K562 (cell line): ENCODE measurements at regions not wholly inside any gene's neighbourhood (a gene's known extent, or its start where the extent isn't known, plus 50 kb on each side); places are given as distances from the start of the nearest gene placed in this dataset.

Experiments used
- BCOR ChIP-seq: fragments of 450-650 bp; IDR thresholded peaks from 2 replicates; pipeline ENCODE4 v1.6.1; 2016
- CREBBP ChIP-seq: IDR thresholded peaks from one replicate; pipeline ENCODE4 v1.6.1; 2012; ENCODE audit warnings: low read depth, mild to moderate bottlenecking, control low read depth, inconsistent platforms, low read length
- FOXA1 ChIP-seq: fragments of 450-650 bp; IDR thresholded peaks from 2 replicates; pipeline ENCODE4 v1.6.1; 2016; ENCODE audit warnings: mild to moderate bottlenecking, borderline replicate concordance
- FOXO4 ChIP-seq: fragments of 450-650 bp; formaldehyde crosslinking; IDR thresholded peaks from 2 replicates; pipeline ENCODE4 v1.4.0; 2020; ENCODE audit warnings: mild to moderate bottlenecking, moderate library complexity
- MYNN ChIP-seq, 2 experiments: sonication (generic); formaldehyde crosslinking in 1 of 2; IDR thresholded peaks; 2 replicates each; pipeline versions ENCODE4 v1.5.0 to v1.6.1; 2016 to 2020; ENCODE audit warnings: antibody characterized with exemption in 1 of 2, missing genetic modification reagents in 1 of 2
- NCOA4 ChIP-seq: fragments of 450-650 bp; IDR thresholded peaks from 2 replicates; pipeline ENCODE4 v1.6.1; 2018; ENCODE audit warnings: mild to moderate bottlenecking; ENCODE audit not compliant: partially characterized antibody
- NONO ChIP-seq, 2 experiments: fragments of 200-400 bp in 1 of 2; fragments of 450-650 bp in 1 of 2; formaldehyde crosslinking in 1 of 2; IDR thresholded peaks; 2 replicates each; pipeline ENCODE4 v1.6.1; 2017; ENCODE audit warnings: low read depth in 2 of 2, mild to moderate bottlenecking in 2 of 2, moderate library complexity in 2 of 2, low read length in 1 of 2
- NUFIP1 ChIP-seq: fragments of 450-650 bp; IDR thresholded peaks from 2 replicates; pipeline ENCODE4 v1.6.1; 2018; ENCODE audit not compliant: partially characterized antibody
- POLR2A ChIP-seq: fragments of 450-650 bp; conservative IDR thresholded peaks from 2 replicates; pipeline ENCODE4 v1.6.1; 2016
- POLR2AphosphoS5 ChIP-seq: IDR thresholded peaks from 2 replicates; pipeline ENCODE4 v1.6.1; 2011; ENCODE audit warnings: mild to moderate bottlenecking, low read depth, low read length, moderate library complexity; ENCODE audit not compliant: control insufficient read depth, insufficient read depth
- PPARD ChIP-seq: fragments of 250-450 bp; sonication (Bioruptor Pico); IDR thresholded peaks from 2 replicates; pipeline ENCODE4 v1.8.0; 2022; ENCODE audit warnings: inconsistent platforms, mild to moderate bottlenecking, moderate library complexity
- PYGO2 ChIP-seq: fragments of 450-650 bp; IDR thresholded peaks from 2 replicates; pipeline ENCODE4 v1.6.1; 2016; ENCODE audit warnings: mild to moderate bottlenecking, missing genetic modification characterization, moderate library complexity, missing compliant biosample characterization
- SIX5 ChIP-seq, 2 experiments: IDR thresholded peaks; 2 replicates each; pipeline ENCODE4 v1.6.1; 2011; ENCODE audit warnings: low read length in 2 of 2, borderline replicate concordance in 1 of 2, low read depth in 1 of 2, mild to moderate bottlenecking in 1 of 2, moderate library complexity in 1 of 2; ENCODE audit not compliant: insufficient read depth in 1 of 2
- SNIP1 ChIP-seq: fragments of 450-650 bp; IDR thresholded peaks from 2 replicates; pipeline ENCODE4 v1.7.1; 2017; ENCODE audit warnings: low read depth, mild to moderate bottlenecking
- TBL1XR1 ChIP-seq, 2 experiments: IDR thresholded peaks; 2 replicates each; pipeline ENCODE4 v1.6.1; 2012; ENCODE audit warnings: improper control_type of control experiment in 2 of 2, low read length in 2 of 2, mild to moderate bottlenecking in 1 of 2
- ZEB2 ChIP-seq: fragments of 450-650 bp; IDR thresholded peaks from 2 replicates; pipeline ENCODE4 v1.6.1; 2016
- ZNF12 ChIP-seq: sonication (generic); formaldehyde crosslinking; IDR thresholded peaks from 2 replicates; pipeline ENCODE4 v1.4.0; 2020; ENCODE audit warnings: mild to moderate bottlenecking, missing genetic modification reagents
- ZNF239 ChIP-seq: fragments of 250-450 bp; sonication (Bioruptor Pico); IDR thresholded peaks from 2 replicates; pipeline ENCODE4 v1.4.0; 2020; ENCODE audit warnings: mild to moderate bottlenecking
- ZNF354B ChIP-seq: fragments of 250-450 bp; sonication (Bioruptor Pico); IDR thresholded peaks from 2 replicates; pipeline ENCODE4 v1.4.0; 2020
- ZNF561 ChIP-seq: fragments of 450-650 bp; formaldehyde crosslinking; conservative IDR thresholded peaks from 2 replicates; pipeline ENCODE4 v1.4.0; 2020; ENCODE audit warnings: mild to moderate bottlenecking, moderate library complexity
- TF ChIP-seq, protein P1 (sequence below): fragments of 450-650 bp; IDR thresholded peaks from 2 replicates; pipeline ENCODE4 v1.6.1; 2017; ENCODE audit warnings: mild to moderate bottlenecking, moderate library complexity
- TF ChIP-seq, protein P2 (sequence below), 2 experiments: IDR thresholded peaks in 1 of 2; conservative IDR thresholded peaks in 1 of 2; 2 replicates each; pipeline ENCODE4 v1.6.1; 2016; ENCODE audit warnings: low read depth in 2 of 2, mild to moderate bottlenecking in 1 of 2, missing compliant biosample characterization in 1 of 2, missing genetic modification characterization in 1 of 2, moderate library complexity in 1 of 2
- TF ChIP-seq, protein P3 (sequence below): fragments of 200-800 bp; sonication (Bioruptor generic); IDR thresholded peaks from 2 replicates; pipeline ENCODE4 v1.6.1; 2017; ENCODE audit warnings: missing genetic modification characterization, missing compliant biosample characterization

DNA sequence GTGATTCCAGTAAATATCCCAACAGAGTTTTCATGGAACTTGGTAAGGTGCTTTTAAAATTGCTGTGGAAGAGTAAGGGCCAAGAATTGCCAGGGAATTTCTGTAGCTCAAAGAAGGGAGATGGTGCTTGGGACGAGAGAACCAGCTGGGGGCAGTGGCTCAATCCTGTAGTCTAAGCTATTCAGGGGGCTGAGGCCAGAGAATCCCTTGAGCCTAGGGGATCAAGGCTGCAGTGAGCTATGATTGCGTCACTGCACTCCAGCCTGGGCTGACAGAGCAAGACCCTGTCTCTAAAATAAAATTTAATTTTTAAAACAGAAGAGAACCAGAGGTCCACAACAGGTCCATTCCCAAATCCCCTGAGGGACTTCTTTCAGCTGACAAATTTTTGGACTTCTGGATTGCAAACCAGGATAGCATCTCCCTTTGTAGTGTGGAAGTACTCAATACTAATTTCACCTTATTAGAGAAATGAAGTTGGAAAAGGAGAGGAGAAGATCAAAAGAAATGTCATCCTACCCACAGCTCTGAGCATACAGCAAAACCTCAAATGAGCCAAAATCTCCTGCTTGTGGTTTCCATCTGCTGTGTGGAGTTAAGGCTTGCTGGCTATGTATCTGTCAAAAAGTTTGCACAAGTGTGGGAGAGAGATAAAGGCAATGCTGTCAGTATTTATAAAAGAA is 59.2 kb upstream of the CLPB start (continued):
- TF ChIP-seq, protein P1, sequence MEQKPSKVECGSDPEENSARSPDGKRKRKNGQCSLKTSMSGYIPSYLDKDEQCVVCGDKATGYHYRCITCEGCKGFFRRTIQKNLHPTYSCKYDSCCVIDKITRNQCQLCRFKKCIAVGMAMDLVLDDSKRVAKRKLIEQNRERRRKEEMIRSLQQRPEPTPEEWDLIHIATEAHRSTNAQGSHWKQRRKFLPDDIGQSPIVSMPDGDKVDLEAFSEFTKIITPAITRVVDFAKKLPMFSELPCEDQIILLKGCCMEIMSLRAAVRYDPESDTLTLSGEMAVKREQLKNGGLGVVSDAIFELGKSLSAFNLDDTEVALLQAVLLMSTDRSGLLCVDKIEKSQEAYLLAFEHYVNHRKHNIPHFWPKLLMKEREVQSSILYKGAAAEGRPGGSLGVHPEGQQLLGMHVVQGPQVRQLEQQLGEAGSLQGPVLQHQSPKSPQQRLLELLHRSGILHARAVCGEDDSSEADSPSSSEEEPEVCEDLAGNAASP = no peak
- TF ChIP-seq ZNF12 (CRISPR knock-in tag) (no peak), POLR2A (no peak), PYGO2 (tag) (no peak), NONO (IDR thresholded peaks at IDR 0.05; ENCODE audit: low read depth in 2 of 2, low read length in 1 of 2) (no peak), ZNF561 (CRISPR knock-in tag) (no peak), NCOA4 (no peak), PPARD (CRISPR knock-in tag) (no peak), NUFIP1 (no peak), BCOR (peak; percentile 74), TBL1XR1 (IDR thresholded peaks at IDR 0.05; ENCODE audit: low read length in 2 of 2) (peak in 1 of 2 experiments; percentile 83; a peak in 2 of 4 replicates), MYNN (IDR thresholded peaks at IDR 0.05) (no peak), MYNN (CRISPR knock-in tag; IDR thresholded peaks at IDR 0.05) (no peak), FOXO4 (no peak), SIX5 (IDR thresholded peaks at IDR 0.05; ENCODE audit: borderline replicate concordance in 1 of 2, insufficient read depth in 1 of 2, low read depth in 1 of 2, low read length in 2 of 2) (no peak), ZNF354B (CRISPR knock-in tag) (no peak), FOXA1 (no peak), CREBBP (no peak), POLR2AphosphoS5 (peak; percentile 98), ZEB2 (no peak), ZNF239 (CRISPR knock-in tag) (no peak), SNIP1 (no peak)
- TF ChIP-seq, protein P2, sequence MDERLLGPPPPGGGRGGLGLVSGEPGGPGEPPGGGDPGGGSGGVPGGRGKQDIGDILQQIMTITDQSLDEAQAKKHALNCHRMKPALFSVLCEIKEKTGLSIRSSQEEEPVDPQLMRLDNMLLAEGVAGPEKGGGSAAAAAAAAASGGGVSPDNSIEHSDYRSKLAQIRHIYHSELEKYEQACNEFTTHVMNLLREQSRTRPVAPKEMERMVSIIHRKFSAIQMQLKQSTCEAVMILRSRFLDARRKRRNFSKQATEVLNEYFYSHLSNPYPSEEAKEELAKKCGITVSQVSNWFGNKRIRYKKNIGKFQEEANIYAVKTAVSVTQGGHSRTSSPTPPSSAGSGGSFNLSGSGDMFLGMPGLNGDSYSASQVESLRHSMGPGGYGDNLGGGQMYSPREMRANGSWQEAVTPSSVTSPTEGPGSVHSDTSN (CRISPR knock-in tag; IDR thresholded peaks at IDR 0.05; ENCODE audit: low read depth) = no peak
- TF ChIP-seq, protein P2 (tag; conservative IDR thresholded peaks at IDR 0.05; ENCODE audit: low read depth) = peak; percentile 87
- TF ChIP-seq, protein P3, sequence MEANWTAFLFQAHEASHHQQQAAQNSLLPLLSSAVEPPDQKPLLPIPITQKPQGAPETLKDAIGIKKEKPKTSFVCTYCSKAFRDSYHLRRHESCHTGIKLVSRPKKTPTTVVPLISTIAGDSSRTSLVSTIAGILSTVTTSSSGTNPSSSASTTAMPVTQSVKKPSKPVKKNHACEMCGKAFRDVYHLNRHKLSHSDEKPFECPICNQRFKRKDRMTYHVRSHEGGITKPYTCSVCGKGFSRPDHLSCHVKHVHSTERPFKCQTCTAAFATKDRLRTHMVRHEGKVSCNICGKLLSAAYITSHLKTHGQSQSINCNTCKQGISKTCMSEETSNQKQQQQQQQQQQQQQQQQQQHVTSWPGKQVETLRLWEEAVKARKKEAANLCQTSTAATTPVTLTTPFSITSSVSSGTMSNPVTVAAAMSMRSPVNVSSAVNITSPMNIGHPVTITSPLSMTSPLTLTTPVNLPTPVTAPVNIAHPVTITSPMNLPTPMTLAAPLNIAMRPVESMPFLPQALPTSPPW (CRISPR knock-in tag) = peak; percentile 38; the same call in 1 of the 2 replicates
